Ectodermal cell (in vitro differentiated cells): ENCODE measurements at regions not wholly inside any gene's neighbourhood (a gene's known extent, or its start where the extent isn't known, plus 50 kb on each side); places are given as distances from the start of the nearest gene placed in this dataset.
"Not testable (repeated sequence)": the region's sequence is repeated elsewhere in the genome, so short reads cannot be mapped to it uniquely, and the experiment has no call there.

Source experiments
- H3K27ac ChIP-seq: 2 replicates; pipeline ENCODE4 v1.7.0; 2013; ENCODE audit warnings: mild to moderate bottlenecking, low read depth, low read length; ENCODE audit not compliant: insufficient read depth, poor library complexity, severe bottlenecking
- H3K27me3 ChIP-seq: 2 replicates; pipeline ENCODE4 v1.7.0; 2013; ENCODE audit warnings: mild to moderate bottlenecking, low read length; ENCODE audit not compliant: insufficient read depth, control insufficient read depth, poor library complexity, severe bottlenecking
- H3K36me3 ChIP-seq: one replicate; pipeline ENCODE4 v1.7.0; 2013; ENCODE audit warnings: low read length; ENCODE audit not compliant: control insufficient read depth, insufficient read depth
- H3K4me1 ChIP-seq: one replicate; pipeline ENCODE4 v1.7.0; 2013; ENCODE audit warnings: low read length; ENCODE audit not compliant: control insufficient read depth, insufficient read depth
- H3K4me3 ChIP-seq: 2 replicates; pipeline ENCODE4 v1.7.0; 2013; ENCODE audit warnings: low read depth, low read length, control low read depth; ENCODE audit not compliant: insufficient read depth
- H3K9me3 ChIP-seq: 2 replicates; pipeline ENCODE4 v1.7.0; 2013; ENCODE audit warnings: mild to moderate bottlenecking, low read length, moderate library complexity; ENCODE audit not compliant: control insufficient read depth
- WGBS, 2 experiments: methylation state at CpG; one replicate each; pipeline ENCODE4 v1.1.7; 2013; ENCODE audit warnings: missing lambda C conversion rate in 2 of 2; 5-methylcytosine and 5-hydroxymethylcytosine counted together

DNA sequence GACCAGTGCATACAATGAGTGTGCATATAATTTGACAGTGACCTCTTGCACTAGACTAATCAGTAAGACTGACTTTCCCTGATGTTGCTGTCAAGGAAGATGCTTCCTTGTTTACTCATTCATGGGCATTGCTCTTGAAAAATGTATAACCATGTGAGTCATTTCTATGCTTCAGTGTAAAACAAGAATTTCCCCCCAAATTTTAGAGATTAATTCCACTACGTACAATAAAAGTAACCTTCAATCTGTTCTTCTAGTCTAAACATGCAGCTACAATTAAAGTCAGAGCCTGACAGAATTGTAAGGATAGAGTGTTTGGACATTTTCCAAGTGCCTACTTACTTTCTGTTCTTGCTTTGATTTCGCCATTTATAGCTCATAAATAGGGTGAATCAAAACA is 935.7 kb downstream of the RAPGEF2 start:
- Histone ChIP-seq H3K9me3 (no peaks in the 10 kb centered on the region), H3K4me1 (no peaks in the 10 kb centered on the region), H3K4me3 (no peak overlapping the region), H3K27ac (no peak overlapping the region), H3K36me3 (no peaks in the 10 kb centered on the region), H3K27me3 (no peaks in the 10 kb centered on the region)
- WGBS, 2 experiments: 85 to 96% methylated on average over 2 of the region's 2 CpGs

- Histone ChIP-seq H3K4me3 (no peak overlapping the region), H3K4me1 (no peaks in the 10 kb centered on the region), H3K27ac (no peak overlapping the region), H3K27me3 (no peaks in the 10 kb centered on the region), H3K9me3 (no peaks in the 10 kb centered on the region), H3K36me3 (no peaks in the 10 kb centered on the region)
- WGBS, 2 experiments: 86 to 90% methylated on average over 2 of the region's 2 CpGs
These were observed 941.8 kb downstream of the RAPGEF2 start for GRCh38 chr4:160044693-160045092.

GRCh38 chr4:160082432-160083207 is 979.7 kb downstream of the RAPGEF2 start:
- Histone ChIP-seq H3K36me3 (no peaks in the 10 kb centered on the region), H3K9me3 (no peaks in the 10 kb centered on the region), H3K4me1 (no peaks in the 10 kb centered on the region), H3K4me3 (no peak overlapping the region), H3K27me3 (no peaks in the 10 kb centered on the region), H3K27ac (no peak overlapping the region)
- 100% methylated on average over 1 of the region's 2 CpGs; no CpG with 5 or more reads in 1 of the 2 experiments for WGBS, 2 experiments

- Histone ChIP-seq H3K4me1 (no peaks in the 10 kb centered on the region), H3K4me3 (no peak overlapping the region), H3K27ac (no peak overlapping the region), H3K27me3 (no peaks in the 10 kb centered on the region), H3K9me3 (no peaks in the 10 kb centered on the region), H3K36me3 (no peaks in the 10 kb centered on the region)
- 95 to 98% methylated on average over 3 of the region's 3 CpGs for WGBS, 2 experiments
These were observed 988.8 kb downstream of the RAPGEF2 start for GRCh38 chr4:160091631-160092030.

- Histone ChIP-seq H3K27me3 (no peaks in the 10 kb centered on the region), H3K27ac (no peak overlapping the region), H3K36me3 (no peaks in the 10 kb centered on the region), H3K4me1 (no peaks in the 10 kb centered on the region), H3K4me3 (no peak overlapping the region), H3K9me3 (no peaks in the 10 kb centered on the region)
- 83 to 96% methylated on average over 1 of the region's 1 CpG for WGBS, 2 experiments
These were observed 997.4 kb downstream of the RAPGEF2 start for GRCh38 chr4:160100316-160100715.

GRCh38 chr4:160110891-160111290 is 1008.0 kb downstream of the RAPGEF2 start:
- no peak overlapping the region for H3K27ac ChIP-seq
- H3K27me3 ChIP-seq: no peaks in the 10 kb centered on the region
- no peak overlapping the region for H3K4me3 ChIP-seq
- H3K36me3 ChIP-seq: no peaks in the 10 kb centered on the region
- 91 to 99% methylated on average over 3 of the region's 3 CpGs for WGBS, 2 experiments
- no peaks in the 10 kb centered on the region for H3K9me3 ChIP-seq
- no peaks in the 10 kb centered on the region for H3K4me1 ChIP-seq

DNA sequence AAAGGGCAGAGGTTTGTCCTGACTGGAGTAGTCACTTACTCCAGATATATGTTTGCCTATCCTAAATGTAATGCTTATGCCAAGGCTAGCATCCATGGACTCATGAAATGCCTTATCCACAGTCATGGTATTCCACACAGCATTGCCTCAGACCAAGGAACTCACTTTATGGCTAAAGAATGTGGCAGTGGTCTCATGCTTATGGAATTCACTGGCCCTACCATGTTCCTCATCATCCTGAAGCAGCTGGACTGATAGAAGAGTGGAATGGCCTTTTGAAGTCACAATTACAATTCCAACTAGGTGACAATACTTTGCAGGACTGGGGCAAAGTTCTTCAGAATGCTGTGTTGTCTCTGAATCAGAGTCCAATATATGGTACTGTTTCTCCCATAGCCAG is 1014.8 kb downstream of the RAPGEF2 start:
- Histone ChIP-seq H3K9me3 (no peaks in the 10 kb centered on the region), H3K4me1 (no peaks in the 10 kb centered on the region), H3K27ac (no peak overlapping the region), H3K27me3 (no peaks in the 10 kb centered on the region), H3K4me3 (no peak overlapping the region), H3K36me3 (no peaks in the 10 kb centered on the region)

DNA sequence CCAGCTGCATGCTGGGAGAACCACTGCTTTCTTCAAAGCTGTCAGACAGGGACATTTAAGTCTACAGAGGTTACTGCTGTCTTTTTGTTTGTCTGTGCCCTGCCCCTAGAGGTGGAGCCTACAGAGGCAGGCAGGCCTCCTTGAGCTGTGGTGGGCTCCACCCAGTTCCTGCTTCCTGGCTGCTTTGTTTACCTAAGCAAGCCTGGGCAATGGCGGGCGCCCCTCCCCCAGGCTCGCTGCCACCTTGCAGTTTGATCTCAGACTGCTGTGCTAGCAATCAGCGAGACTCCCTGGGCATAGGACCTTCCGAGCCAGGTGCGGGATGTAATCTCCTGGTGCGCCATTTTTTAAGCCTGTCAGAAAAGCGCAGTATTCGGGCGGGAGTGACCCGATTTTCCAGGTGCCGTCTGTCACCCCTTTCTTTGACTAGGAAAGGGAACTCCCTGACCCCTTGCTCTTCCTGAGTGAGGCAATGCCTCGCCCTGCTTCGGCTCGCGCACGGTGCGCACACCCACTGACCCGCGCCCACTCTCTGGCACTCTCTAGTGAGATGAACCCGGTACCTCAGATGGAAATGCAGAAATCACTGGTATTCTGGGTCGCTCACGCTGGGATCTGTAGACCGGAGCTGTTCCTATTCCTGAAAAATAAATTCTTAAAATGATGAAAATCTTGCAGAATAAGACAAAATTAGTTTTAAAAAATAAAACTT is 1022.9 kb downstream of the RAPGEF2 start:
- H3K27me3 ChIP-seq, H3K9me3 ChIP-seq, H3K4me1 ChIP-seq, H3K36me3 ChIP-seq, H3K4me3 ChIP-seq, H3K27ac ChIP-seq: not testable (repeated sequence)
- 90 to 91% methylated on average over 23 to 24 of the region's 24 CpGs for WGBS, 2 experiments

DNA sequence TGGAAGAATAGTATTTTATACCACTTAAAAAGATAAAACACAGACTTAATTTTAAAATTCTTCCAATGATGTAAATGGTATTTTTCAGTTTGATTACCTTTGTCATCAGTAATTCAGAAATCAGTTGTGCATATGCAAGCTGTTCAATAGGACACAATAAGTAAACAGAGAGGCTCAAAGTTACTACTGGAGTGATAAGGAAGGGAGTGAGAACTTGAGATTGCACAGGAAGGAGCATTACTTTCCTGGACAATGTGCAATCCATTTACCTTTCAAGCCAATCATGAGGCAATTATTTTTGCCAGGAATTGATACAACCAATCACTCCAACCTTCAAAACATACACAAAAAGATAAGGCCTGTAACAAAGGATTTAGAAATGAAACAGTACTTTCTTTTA is 1024.3 kb downstream of the RAPGEF2 start:
- H3K36me3 ChIP-seq: no peaks in the 10 kb centered on the region
- H3K27ac ChIP-seq: no peak overlapping the region
- no peaks in the 10 kb centered on the region for H3K4me1 ChIP-seq
- H3K27me3 ChIP-seq: no peaks in the 10 kb centered on the region
- H3K4me3 ChIP-seq: no peak overlapping the region
- peaks cover 3% of the 10 kb centered on the region for H3K9me3 ChIP-seq

DNA sequence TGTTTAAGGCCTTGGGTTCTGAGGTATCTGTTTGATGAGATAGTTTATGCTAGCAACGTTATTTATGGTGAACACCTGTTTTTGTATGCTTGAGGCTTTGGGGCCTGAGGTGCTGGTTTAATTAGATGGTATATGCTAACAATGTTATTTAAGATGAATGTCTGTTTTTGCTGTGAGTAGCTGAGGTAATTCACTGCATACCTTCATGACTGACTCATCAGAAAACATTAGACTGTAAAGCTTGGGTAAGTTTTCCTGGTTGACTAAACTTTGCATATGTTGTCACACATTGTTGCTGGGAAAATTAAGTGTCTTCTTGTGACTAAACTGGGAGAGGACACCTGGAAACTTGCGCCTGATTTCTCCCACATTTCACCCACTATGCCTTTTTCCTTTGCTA is 1026.6 kb downstream of the RAPGEF2 start:
- no peak overlapping the region for H3K4me3 ChIP-seq
- H3K4me1 ChIP-seq: no peaks in the 10 kb centered on the region
- H3K36me3 ChIP-seq: no peaks in the 10 kb centered on the region
- WGBS, 2 experiments: 88 to 92% methylated on average over 2 of the region's 2 CpGs
- no peaks in the 10 kb centered on the region for H3K27me3 ChIP-seq
- H3K9me3 ChIP-seq: peaks cover 5% of the 10 kb centered on the region
- no peak overlapping the region for H3K27ac ChIP-seq
